Activated CD8-positive, alpha-beta T cell treated with anti-CD3 and anti-CD28 coated beads for 36 hours (primary cell): ENCODE measurements at regions not wholly inside any gene's neighbourhood (a gene's known extent, or its start where the extent isn't known, plus 50 kb on each side); places are given as distances from the start of the nearest gene placed in this dataset.

Experiments
- ATAC-seq: fragments of 200-7000 bp; cut with Tn5 transposase; one replicate; pipeline ENCODE4 v1.10.0; 2021; ENCODE audit warnings: mild to moderate bottlenecking, moderate library complexity
- CTCF ChIA-PET: fragments of 350-600 bp; sonication (Branson Sonifier 250); formaldehyde crosslinking; loops from one replicate; lab custom pipeline; 2021; ENCODE audit warnings: antibody characterized with exemption; lab: Charles Lee
- POLR2A ChIA-PET: fragments of 350-600 bp; sonication (Branson Sonifier 250); formaldehyde crosslinking; loops from one replicate; lab custom pipeline; 2021; ENCODE audit warnings: antibody characterized with exemption; lab: Charles Lee
- DNase-seq: peaks from one replicate; pipeline ENCODE4 v3.0.0-alpha.2; 2020
- H3K27ac Mint-ChIP-seq: one replicate; pipeline ENCODE4 v1.8.0; 2021; ENCODE audit warnings: mild to moderate bottlenecking, mixed read lengths
- H3K27me3 Mint-ChIP-seq: one replicate; pipeline ENCODE4 v1.8.0; 2021; ENCODE audit warnings: mixed read lengths
- H3K36me3 Mint-ChIP-seq: one replicate; pipeline ENCODE4 v1.8.0; 2021; ENCODE audit warnings: low read depth, mixed read lengths
- H3K4me1 Mint-ChIP-seq: one replicate; pipeline ENCODE4 v1.8.0; 2021; ENCODE audit warnings: low read depth, mixed read lengths
- H3K4me3 Mint-ChIP-seq: one replicate; pipeline ENCODE4 v1.8.0; 2021; ENCODE audit warnings: mild to moderate bottlenecking, moderate library complexity, mixed read lengths
- H3K9me3 Mint-ChIP-seq: one replicate; pipeline ENCODE4 v1.8.0; 2021; ENCODE audit warnings: mixed read lengths
- intact Hi-C: fragments of 100-400 bp; cut with micrococcal nuclease; formaldehyde crosslinking; loops from one replicate; pipeline ENCODE4 v1.10.0; 2022
- TF ChIP-seq, protein P1 (sequence below): fragments of 200-600 bp; IDR thresholded peaks from one replicate; pipeline ENCODE4 v1.8.0; 2022; ENCODE audit warnings: antibody characterized with exemption, mild to moderate bottlenecking

DNA sequence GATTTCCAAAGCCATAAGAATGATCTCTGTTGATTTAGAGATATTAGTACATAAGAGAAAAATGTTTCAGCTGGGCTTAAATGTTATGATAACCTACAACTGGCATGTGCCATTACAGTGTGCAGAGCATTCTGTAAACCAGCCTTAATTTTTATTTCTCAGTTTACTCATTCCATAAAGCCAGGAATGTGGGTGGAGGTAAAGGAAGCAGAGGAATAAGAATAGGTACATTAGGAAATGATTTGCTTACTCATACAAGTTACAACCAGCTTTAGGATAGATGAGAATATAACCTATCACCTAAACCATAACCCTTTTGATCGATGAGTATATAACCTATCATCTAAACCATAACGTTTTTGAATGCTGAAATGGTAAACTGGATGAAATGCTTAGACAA is 1394.7 kb upstream of the ACVR2A start:
- no peaks in the 10 kb centered on the region for H3K36me3 Mint-ChIP-seq
- intact Hi-C loops = no loop called here
- TF ChIP-seq, protein P1, sequence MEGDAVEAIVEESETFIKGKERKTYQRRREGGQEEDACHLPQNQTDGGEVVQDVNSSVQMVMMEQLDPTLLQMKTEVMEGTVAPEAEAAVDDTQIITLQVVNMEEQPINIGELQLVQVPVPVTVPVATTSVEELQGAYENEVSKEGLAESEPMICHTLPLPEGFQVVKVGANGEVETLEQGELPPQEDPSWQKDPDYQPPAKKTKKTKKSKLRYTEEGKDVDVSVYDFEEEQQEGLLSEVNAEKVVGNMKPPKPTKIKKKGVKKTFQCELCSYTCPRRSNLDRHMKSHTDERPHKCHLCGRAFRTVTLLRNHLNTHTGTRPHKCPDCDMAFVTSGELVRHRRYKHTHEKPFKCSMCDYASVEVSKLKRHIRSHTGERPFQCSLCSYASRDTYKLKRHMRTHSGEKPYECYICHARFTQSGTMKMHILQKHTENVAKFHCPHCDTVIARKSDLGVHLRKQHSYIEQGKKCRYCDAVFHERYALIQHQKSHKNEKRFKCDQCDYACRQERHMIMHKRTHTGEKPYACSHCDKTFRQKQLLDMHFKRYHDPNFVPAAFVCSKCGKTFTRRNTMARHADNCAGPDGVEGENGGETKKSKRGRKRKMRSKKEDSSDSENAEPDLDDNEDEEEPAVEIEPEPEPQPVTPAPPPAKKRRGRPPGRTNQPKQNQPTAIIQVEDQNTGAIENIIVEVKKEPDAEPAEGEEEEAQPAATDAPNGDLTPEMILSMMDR = no peak
- no peak overlapping the region for H3K4me3 Mint-ChIP-seq
- H3K27ac Mint-ChIP-seq = no peak overlapping the region
- H3K27me3 Mint-ChIP-seq = no peaks in the 10 kb centered on the region
- H3K9me3 Mint-ChIP-seq = peaks cover 2% of the 10 kb centered on the region
- no peak for ATAC-seq
- ChIA-PET POLR2A (no interaction called here), CTCF (no interaction called here)
- DNase-seq = no peak
- H3K4me1 Mint-ChIP-seq = no peaks in the 10 kb centered on the region

DNA sequence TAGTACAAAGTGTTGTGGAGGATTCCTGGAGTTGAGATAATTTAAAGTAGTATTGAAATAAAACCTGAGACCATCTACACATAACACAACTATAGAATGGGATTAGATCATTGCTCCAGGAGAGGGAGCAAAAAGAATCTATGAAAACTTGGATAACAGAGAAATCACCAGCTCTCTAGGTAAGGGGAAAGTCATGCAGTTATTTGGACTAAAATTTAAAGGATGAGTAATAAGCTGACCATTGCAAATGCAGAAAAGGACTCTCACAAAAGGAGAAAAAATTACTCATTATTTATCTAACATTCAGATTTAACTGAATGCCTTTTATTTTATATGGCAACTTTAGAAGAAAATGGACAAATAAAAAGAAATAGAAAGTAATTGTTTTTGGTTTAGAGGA is 1399.8 kb upstream of the ACVR2A start:
- H3K36me3 Mint-ChIP-seq = no peaks in the 10 kb centered on the region
- CTCF ChIA-PET = no interaction called here
- no peak overlapping the region for H3K27ac Mint-ChIP-seq
- H3K27me3 Mint-ChIP-seq = no peaks in the 10 kb centered on the region
- TF ChIP-seq, protein P1 = no peak
- H3K4me1 Mint-ChIP-seq = no peaks in the 10 kb centered on the region
- intact Hi-C loops = no loop called here
- DNase-seq (no peak), ATAC-seq (no peak)
- no peak overlapping the region for H3K4me3 Mint-ChIP-seq
- POLR2A ChIA-PET = no interaction called here
- H3K9me3 Mint-ChIP-seq = peaks cover 2% of the 10 kb centered on the region

DNA sequence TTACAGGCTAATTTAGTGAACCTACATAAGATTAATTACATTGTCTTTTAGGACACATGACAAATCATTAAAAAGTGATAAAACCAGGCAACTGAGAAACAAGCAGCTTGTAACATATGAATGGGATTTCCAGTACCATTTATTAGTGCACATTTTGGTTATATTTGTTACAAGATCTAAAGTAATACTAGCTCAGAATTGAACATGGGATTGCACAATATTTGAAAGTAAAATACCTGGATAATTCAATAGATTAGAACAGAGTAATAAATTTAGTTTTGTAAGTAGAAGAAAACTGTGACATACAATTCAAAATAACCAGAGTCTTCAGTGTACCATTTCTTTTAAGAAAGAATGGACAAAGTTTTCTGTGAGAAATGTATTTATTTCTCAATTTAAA is 1400.7 kb upstream of the ACVR2A start:
- intact Hi-C loops = no loop called here
- no peak for DNase-seq
- peaks cover 4% of the 10 kb centered on the region for H3K9me3 Mint-ChIP-seq
- TF ChIP-seq, protein P1 = no peak
- no peak overlapping the region for H3K27ac Mint-ChIP-seq
- H3K4me3 Mint-ChIP-seq = no peak overlapping the region
- ChIA-PET CTCF (no interaction called here), POLR2A (no interaction called here)
- no peaks in the 10 kb centered on the region for H3K27me3 Mint-ChIP-seq
- no peak for ATAC-seq
- no peaks in the 10 kb centered on the region for H3K4me1 Mint-ChIP-seq
- no peaks in the 10 kb centered on the region for H3K36me3 Mint-ChIP-seq

DNA sequence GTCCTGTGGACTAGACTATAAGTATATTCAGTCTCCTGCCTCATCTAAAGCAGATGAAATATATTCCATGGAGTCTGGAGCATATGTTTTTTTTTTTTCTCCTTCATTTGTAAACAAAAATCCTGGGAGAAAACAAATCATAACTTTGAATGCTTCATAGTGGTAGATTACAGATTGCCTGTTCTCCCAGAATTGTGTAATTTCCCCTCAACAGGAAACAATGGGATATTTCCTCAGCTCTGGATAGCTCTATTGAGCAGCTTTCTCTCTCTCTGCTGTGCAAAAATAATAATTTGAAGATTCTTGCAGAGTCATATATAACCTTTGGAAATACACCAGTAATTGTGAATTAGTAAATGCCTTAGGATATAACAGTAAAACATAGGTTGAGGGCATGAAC is 1406.6 kb upstream of the ACVR2A start:
- intact Hi-C loops = no loop called here
- ChIA-PET CTCF (interaction anchor here (1.1 kb wide), 1 partner anchor 607 kb away, joined by 3 read pairs; no protein-coding TSS in a partner anchor), POLR2A (no interaction called here)
- DNase-seq (no peak), ATAC-seq (no peak)
- H3K4me3 Mint-ChIP-seq = no peak overlapping the region
- H3K4me1 Mint-ChIP-seq = no peaks in the 10 kb centered on the region
- H3K27me3 Mint-ChIP-seq = no peaks in the 10 kb centered on the region
- TF ChIP-seq, protein P1 = no peak
- H3K9me3 Mint-ChIP-seq = peaks cover 4% of the 10 kb centered on the region
- H3K27ac Mint-ChIP-seq = no peak overlapping the region
- H3K36me3 Mint-ChIP-seq = no peaks in the 10 kb centered on the region

DNA sequence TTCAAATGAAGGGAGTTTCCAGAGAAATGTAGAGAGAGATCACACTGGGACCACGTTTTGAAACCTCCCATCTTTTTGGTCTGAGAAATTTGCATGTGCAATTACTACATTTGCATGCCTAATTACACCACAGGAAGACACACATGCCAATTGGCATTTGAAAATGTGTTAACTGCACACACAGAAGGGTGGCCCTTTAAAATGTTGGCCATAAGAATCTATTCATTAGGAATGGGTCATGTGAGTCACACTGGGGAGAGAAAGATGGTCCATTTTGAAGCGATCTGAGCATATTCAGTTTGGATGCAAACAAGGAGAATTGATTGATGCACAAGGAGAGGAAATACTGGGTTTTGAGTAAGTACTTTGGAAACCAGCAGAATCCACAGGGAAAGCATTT is 1407.1 kb upstream of the ACVR2A start:
- Mint-ChIP-seq H3K27me3 (no peaks in the 10 kb centered on the region), H3K9me3 (peaks cover 4% of the 10 kb centered on the region), H3K4me1 (no peaks in the 10 kb centered on the region), H3K4me3 (no peak overlapping the region), H3K36me3 (no peaks in the 10 kb centered on the region), H3K27ac (no peak overlapping the region)
- CTCF ChIA-PET = interaction anchor here (1.1 kb wide), 1 partner anchor 607 kb away, joined by 3 read pairs; no protein-coding TSS in a partner anchor
- POLR2A ChIA-PET = no interaction called here
- TF ChIP-seq, protein P1 = no peak
- DNase-seq = no peak
- ATAC-seq = no peak
- intact Hi-C loops = no loop called here
